ENCODE measurements at regions not wholly inside any gene's neighbourhood (a gene's known extent, or its start where the extent isn't known, plus 50 kb on each side); places are given as distances from the start of the nearest gene placed in this dataset.

DNA sequence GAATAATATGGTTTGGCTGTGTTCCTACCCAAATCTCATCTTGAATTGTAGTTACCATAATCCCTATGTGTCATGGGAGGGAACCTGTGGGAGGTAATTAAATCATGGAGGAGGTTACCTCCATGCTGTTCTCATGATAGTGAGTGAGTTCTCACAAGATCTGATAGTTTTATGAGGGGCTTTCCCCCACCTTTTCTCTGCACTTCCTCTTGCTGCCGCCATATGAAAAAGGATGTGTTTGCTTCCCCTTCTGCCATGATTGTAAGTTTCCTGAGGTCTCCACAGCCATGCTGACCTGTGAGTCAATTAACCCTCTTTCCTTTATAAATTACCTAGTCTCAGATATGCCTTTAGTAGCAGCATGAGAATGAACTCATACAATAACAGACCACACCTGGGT is 63.7 kb upstream of the PRR16 start:
- no peak overlapping the region for H3K27ac Mint-ChIP-seq (ENCODE audit: unreplicated experiment)
- FAIRE-seq (no peak), DNase-seq (ENCODE audit: low read depth) (no peak)
- H3K27ac ChIP-seq (ENCODE audit: low read depth, low read length), result no peak overlapping the region
- no peaks in the 10 kb centered on the region for H3K27me3 ChIP-seq (ENCODE audit: insufficient read depth, low read length)
- peaks cover 10% of the 10 kb centered on the region for H3K36me3 Mint-ChIP-seq (ENCODE audit: low read depth, unreplicated experiment)
- H3K4me1 Mint-ChIP-seq (ENCODE audit: low read depth, unreplicated experiment), result peaks cover 8% of the 10 kb centered on the region
- TF ChIP-seq, protein P1, sequence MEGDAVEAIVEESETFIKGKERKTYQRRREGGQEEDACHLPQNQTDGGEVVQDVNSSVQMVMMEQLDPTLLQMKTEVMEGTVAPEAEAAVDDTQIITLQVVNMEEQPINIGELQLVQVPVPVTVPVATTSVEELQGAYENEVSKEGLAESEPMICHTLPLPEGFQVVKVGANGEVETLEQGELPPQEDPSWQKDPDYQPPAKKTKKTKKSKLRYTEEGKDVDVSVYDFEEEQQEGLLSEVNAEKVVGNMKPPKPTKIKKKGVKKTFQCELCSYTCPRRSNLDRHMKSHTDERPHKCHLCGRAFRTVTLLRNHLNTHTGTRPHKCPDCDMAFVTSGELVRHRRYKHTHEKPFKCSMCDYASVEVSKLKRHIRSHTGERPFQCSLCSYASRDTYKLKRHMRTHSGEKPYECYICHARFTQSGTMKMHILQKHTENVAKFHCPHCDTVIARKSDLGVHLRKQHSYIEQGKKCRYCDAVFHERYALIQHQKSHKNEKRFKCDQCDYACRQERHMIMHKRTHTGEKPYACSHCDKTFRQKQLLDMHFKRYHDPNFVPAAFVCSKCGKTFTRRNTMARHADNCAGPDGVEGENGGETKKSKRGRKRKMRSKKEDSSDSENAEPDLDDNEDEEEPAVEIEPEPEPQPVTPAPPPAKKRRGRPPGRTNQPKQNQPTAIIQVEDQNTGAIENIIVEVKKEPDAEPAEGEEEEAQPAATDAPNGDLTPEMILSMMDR (IDR thresholded peaks at IDR 0.05; ENCODE audit: insufficient read depth, low read depth, low read length), result no peak
- no peak for TF ChIP-seq EZH2 (IDR thresholded peaks at IDR 0.05; ENCODE audit: insufficient read depth, low read length)
- peaks cover 14% of the 10 kb centered on the region for H3K9me3 Mint-ChIP-seq (ENCODE audit: unreplicated experiment)
- peaks cover 8% of the 10 kb centered on the region for H3K4me1 ChIP-seq (ENCODE audit: insufficient read depth, low read length)
- H4K20me1 ChIP-seq (ENCODE audit: insufficient read depth, low read length), result no peaks in the 10 kb centered on the region
- no peaks in the 10 kb centered on the region for H3K36me3 ChIP-seq (ENCODE audit: insufficient read depth, low read length)
- no peak overlapping the region for H3K9ac ChIP-seq (ENCODE audit: low read length)
- no peaks in the 10 kb centered on the region for H3K27me3 Mint-ChIP-seq (ENCODE audit: low read depth, unreplicated experiment)
- peaks cover 6% of the 10 kb centered on the region for H3K9me3 ChIP-seq (ENCODE audit: insufficient read depth, low read depth, low read length)
- H3K4me2 ChIP-seq (ENCODE audit: low read length), result no peak overlapping the region
- H2AFZ ChIP-seq (ENCODE audit: low read depth, low read length), result no peak overlapping the region
- H3K4me3 ChIP-seq (ENCODE audit: insufficient read depth, low read depth, low read length), result no peak overlapping the region
- no peaks in the 10 kb centered on the region for H3K79me2 ChIP-seq (ENCODE audit: insufficient read depth, low read length)
- no peak overlapping the region for H3K4me3 Mint-ChIP-seq (ENCODE audit: unreplicated experiment)

DNA sequence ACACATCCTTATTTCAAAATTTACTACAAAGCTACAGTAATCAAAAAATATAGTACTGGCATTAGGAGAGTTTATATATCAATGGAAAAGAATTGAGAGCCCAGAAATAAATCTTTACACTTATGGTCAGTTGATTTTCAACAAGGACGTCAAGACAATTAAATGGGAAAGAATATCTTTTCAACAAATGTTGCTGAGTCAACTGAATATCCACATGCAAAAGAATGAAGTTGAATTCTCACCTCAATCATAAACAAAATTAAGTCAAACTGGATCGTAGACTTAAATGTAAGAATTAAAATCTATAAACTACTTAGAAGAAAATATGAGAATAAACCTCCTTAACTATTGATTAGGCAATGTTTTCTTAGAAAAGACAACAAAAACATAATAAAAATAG is 61.5 kb upstream of the PRR16 start:
- Histone ChIP-seq H3K27me3 (ENCODE audit: insufficient read depth, low read length) (no peaks in the 10 kb centered on the region), H2AFZ (ENCODE audit: low read depth, low read length) (no peak overlapping the region), H3K36me3 (ENCODE audit: insufficient read depth, low read length) (no peaks in the 10 kb centered on the region), H3K4me1 (ENCODE audit: insufficient read depth, low read length) (peaks cover 18% of the 10 kb centered on the region), H4K20me1 (ENCODE audit: insufficient read depth, low read length) (no peaks in the 10 kb centered on the region), H3K79me2 (ENCODE audit: insufficient read depth, low read length) (no peaks in the 10 kb centered on the region), H3K27ac (ENCODE audit: low read depth, low read length) (no peak overlapping the region), H3K4me3 (ENCODE audit: insufficient read depth, low read depth, low read length) (no peak overlapping the region), H3K9ac (ENCODE audit: low read length) (no peak overlapping the region), H3K9me3 (ENCODE audit: insufficient read depth, low read depth, low read length) (peaks cover 6% of the 10 kb centered on the region), H3K4me2 (ENCODE audit: low read length) (no peak overlapping the region)
- no peak for FAIRE-seq
- peaks cover 18% of the 10 kb centered on the region for H3K9me3 Mint-ChIP-seq (ENCODE audit: unreplicated experiment)
- peaks cover 19% of the 10 kb centered on the region for H3K4me1 Mint-ChIP-seq (ENCODE audit: low read depth, unreplicated experiment)
- DNase-seq (ENCODE audit: low read depth), result no peak
- no peak overlapping the region for H3K27ac Mint-ChIP-seq (ENCODE audit: unreplicated experiment)
- H3K36me3 Mint-ChIP-seq (ENCODE audit: low read depth, unreplicated experiment), result peaks cover 10% of the 10 kb centered on the region
- no peak overlapping the region for H3K4me3 Mint-ChIP-seq (ENCODE audit: unreplicated experiment)
- no peaks in the 10 kb centered on the region for H3K27me3 Mint-ChIP-seq (ENCODE audit: low read depth, unreplicated experiment)
- TF ChIP-seq, protein P1 (IDR thresholded peaks at IDR 0.05; ENCODE audit: insufficient read depth, low read depth, low read length), result no peak
- TF ChIP-seq EZH2 (IDR thresholded peaks at IDR 0.05; ENCODE audit: insufficient read depth, low read length), result no peak

DNA sequence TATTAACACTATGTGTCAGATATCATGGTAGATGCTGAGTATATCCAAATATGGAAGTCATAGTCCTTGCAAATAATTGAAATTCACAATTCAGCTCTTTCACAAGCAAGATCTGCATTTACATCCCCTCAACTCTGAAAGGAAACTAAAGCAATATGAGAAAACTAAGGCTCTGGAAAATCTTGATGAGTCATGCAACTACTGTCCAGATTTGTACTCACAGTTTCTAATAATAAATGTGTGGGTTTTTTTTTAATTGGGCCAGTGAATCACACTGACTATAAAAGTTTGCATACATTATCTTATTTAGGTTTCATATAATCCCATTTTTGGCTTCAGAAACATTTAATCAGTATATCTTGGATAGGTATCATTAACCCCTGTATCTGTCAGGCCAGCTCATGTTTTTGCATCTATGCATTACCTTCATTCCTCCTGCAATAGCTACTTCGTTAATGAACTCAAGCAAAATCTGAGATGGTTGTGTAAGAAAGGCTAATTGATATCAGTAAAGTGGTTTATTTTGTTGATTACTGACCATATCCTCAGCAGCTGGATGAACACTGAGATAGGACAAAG is 58.7 kb upstream of the PRR16 start:
- H3K27me3 ChIP-seq (ENCODE audit: insufficient read depth, low read length), result no peaks in the 10 kb centered on the region
- peak overlapping the region; percentile 66 for H3K4me2 ChIP-seq (ENCODE audit: low read length)
- H3K79me2 ChIP-seq (ENCODE audit: insufficient read depth, low read length), result no peaks in the 10 kb centered on the region
- no peak for FAIRE-seq
- no peak for TF ChIP-seq EZH2 (IDR thresholded peaks at IDR 0.05; ENCODE audit: insufficient read depth, low read length)
- TF ChIP-seq, protein P1 (IDR thresholded peaks at IDR 0.05; ENCODE audit: insufficient read depth, low read depth, low read length), result no peak
- Mint-ChIP-seq H3K36me3 (ENCODE audit: low read depth, unreplicated experiment) (no peaks in the 10 kb centered on the region), H3K4me1 (ENCODE audit: low read depth, unreplicated experiment) (peaks cover 19% of the 10 kb centered on the region), H3K4me3 (ENCODE audit: unreplicated experiment) (no peak overlapping the region), H3K27ac (ENCODE audit: unreplicated experiment) (peak overlapping the region; percentile 81), H3K9me3 (ENCODE audit: unreplicated experiment) (peaks cover 8% of the 10 kb centered on the region), H3K27me3 (ENCODE audit: low read depth, unreplicated experiment) (no peaks in the 10 kb centered on the region)
- H3K36me3 ChIP-seq (ENCODE audit: insufficient read depth, low read length), result no peaks in the 10 kb centered on the region
- DNase-seq (ENCODE audit: low read depth), result peak; percentile 83
- H2AFZ ChIP-seq (ENCODE audit: low read depth, low read length), result no peak overlapping the region
- no peak overlapping the region for H3K4me3 ChIP-seq (ENCODE audit: insufficient read depth, low read depth, low read length)
- H4K20me1 ChIP-seq (ENCODE audit: insufficient read depth, low read length), result no peaks in the 10 kb centered on the region
- H3K4me1 ChIP-seq (ENCODE audit: insufficient read depth, low read length), result peaks cover 18% of the 10 kb centered on the region
- H3K9ac ChIP-seq (ENCODE audit: low read length), result peak overlapping the region; percentile 49
- H3K27ac ChIP-seq (ENCODE audit: low read depth, low read length), result peak overlapping the region; percentile 89
- H3K9me3 ChIP-seq (ENCODE audit: insufficient read depth, low read depth, low read length), result no peaks in the 10 kb centered on the region
